ENCODE measurements at regions not wholly inside any gene's neighbourhood (a gene's known extent, or its start where the extent isn't known, plus 50 kb on each side); places are given as distances from the start of the nearest gene placed in this dataset.

GRCh38 chr3:74129056-74129455 is 485.4 kb downstream of the CNTN3 start:
- TF ChIP-seq CTCF (optimal IDR thresholded peaks at IDR 0.05 in 1 of 3, IDR thresholded peaks at IDR 0.05 in 1 of 3, conservative IDR thresholded peaks at IDR 0.05 in 1 of 3; ENCODE audit: extremely low read depth in 1 of 3, insufficient read depth in 2 of 3, low read length in 3 of 3) (no peak), EZH2 (IDR thresholded peaks at IDR 0.05; ENCODE audit: low read length) (no peak)
